Calu3 (cell line): ENCODE measurements at regions not wholly inside any gene's neighbourhood (a gene's known extent, or its start where the extent isn't known, plus 50 kb on each side); places are given as distances from the start of the nearest gene placed in this dataset.
A peak's percentile ranks its signal among the peaks of the same experiment; 100 is the strongest.

Experiments
- BruUV-seq: library from RNA; stranded (reverse); fragments of 400-500 nt; replicated peaks from 2 replicates; lab custom pipeline; 2021; lab: Mats Ljungman, UMichigan
- CTCF ChIA-PET: fragments of 300-600 bp; sonication (Branson Sonifier 250); formaldehyde crosslinking; loops from one replicate; lab custom pipeline; 2022; ENCODE audit warnings: antibody characterized with exemption; lab: Charles Lee
- DNase-seq: peaks from one replicate; pipeline ENCODE4 v3.0.0; 2022
- H3K27ac Mint-ChIP-seq: one replicate; pipeline ENCODE4 v1.8.0; 2022; ENCODE audit warnings: mixed read lengths; ENCODE audit not compliant: unreplicated experiment
- H3K27me3 Mint-ChIP-seq: one replicate; pipeline ENCODE4 v1.8.0; 2022; ENCODE audit warnings: mixed read lengths; ENCODE audit not compliant: unreplicated experiment
- H3K36me3 Mint-ChIP-seq: one replicate; pipeline ENCODE4 v1.8.0; 2022; ENCODE audit warnings: mild to moderate bottlenecking, moderate library complexity, mixed read lengths; ENCODE audit not compliant: insufficient read depth, unreplicated experiment
- H3K4me1 Mint-ChIP-seq: one replicate; pipeline ENCODE4 v1.8.0; 2022; ENCODE audit warnings: mild to moderate bottlenecking, low read depth, mixed read lengths; ENCODE audit not compliant: unreplicated experiment
- H3K4me3 Mint-ChIP-seq: one replicate; pipeline ENCODE4 v1.8.0; 2022; ENCODE audit warnings: mild to moderate bottlenecking, low read depth, moderate library complexity, mixed read lengths; ENCODE audit not compliant: unreplicated experiment
- H3K9me3 Mint-ChIP-seq: one replicate; pipeline ENCODE4 v1.8.0; 2022; ENCODE audit warnings: low read depth, mixed read lengths; ENCODE audit not compliant: unreplicated experiment
- CTCF ChIP-seq: fragments of 200-600 bp; IDR thresholded peaks from one replicate; pipeline ENCODE4 v1.8.0; 2022; ENCODE audit warnings: antibody characterized with exemption; ENCODE audit not compliant: unreplicated experiment
- intact Hi-C: fragments of 100-400 bp; cut with micrococcal nuclease; formaldehyde crosslinking; loops from one replicate; pipeline ENCODE4 v1.10.0; 2022; ENCODE audit not compliant: unreplicated experiment

DNA sequence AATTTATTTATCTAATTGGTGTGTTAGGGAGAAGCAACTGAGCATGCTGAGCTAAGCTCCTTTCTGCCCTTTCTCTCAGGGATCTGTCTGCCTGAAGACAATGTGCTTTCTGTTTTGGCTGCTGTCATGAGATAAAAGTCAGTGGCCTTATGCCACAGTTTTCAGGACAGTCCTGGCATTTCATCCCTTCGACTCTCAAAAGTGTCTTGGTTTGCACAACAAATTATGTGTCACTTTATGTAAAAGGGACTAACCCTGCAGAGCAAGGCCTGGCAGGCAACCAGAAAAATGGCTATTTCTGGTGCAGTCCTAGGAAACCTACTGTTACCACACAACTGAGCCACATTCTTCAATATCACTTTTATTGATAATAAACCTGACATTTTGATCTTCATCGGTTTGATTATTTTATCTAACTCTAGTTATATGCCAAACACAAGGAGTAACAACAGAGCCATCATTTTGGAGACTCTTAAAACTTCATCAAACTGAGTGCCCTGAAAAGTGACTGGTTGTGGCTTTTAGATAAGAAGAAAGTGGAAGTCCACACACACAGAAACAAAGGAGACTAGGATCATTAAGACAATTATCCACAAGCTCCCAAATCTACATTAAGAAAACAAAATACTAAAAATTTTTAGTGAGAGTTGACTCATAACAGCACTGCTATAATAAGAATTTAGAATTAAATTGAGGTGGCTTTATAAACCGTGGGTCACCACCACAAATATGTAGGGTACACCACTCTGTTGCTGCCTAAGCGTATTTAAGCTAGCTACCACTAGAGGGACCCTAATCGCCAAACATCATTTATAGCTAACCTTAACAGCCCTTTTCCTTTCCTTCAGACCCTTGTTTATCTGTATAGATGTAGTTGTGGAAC is 95.9 kb upstream of the PTPN13 start:
- peak; percentile 61 for TF ChIP-seq CTCF
- H3K36me3 Mint-ChIP-seq = no peaks in the 10 kb centered on the region
- H3K27ac Mint-ChIP-seq = no peak overlapping the region
- intact Hi-C loops = loop anchor here (1.0 to 10.0 kb wide), 5 partner anchors 84 to 397 kb away; no protein-coding TSS in a partner anchor
- H3K4me3 Mint-ChIP-seq = no peak overlapping the region
- CTCF ChIA-PET = interaction anchor here (0.5 to 1.0 kb wide), 7 partner anchors 25 to 722 kb away, joined by 3 to 5 read pairs (median 3); partner anchors contain the start of genes C4orf36 and PTPN13
- DNase-seq = peak; percentile 8
- H3K9me3 Mint-ChIP-seq = no peaks in the 10 kb centered on the region
- peaks cover 18% of the 10 kb centered on the region for H3K4me1 Mint-ChIP-seq
- no peaks in the 10 kb centered on the region for H3K27me3 Mint-ChIP-seq
- no TSS peak for BruUV-seq

GRCh38 chr4:86498863-86499166 is 95.3 kb upstream of the PTPN13 start:
- BruUV-seq = no TSS peak
- Mint-ChIP-seq H3K9me3 (no peaks in the 10 kb centered on the region), H3K36me3 (no peaks in the 10 kb centered on the region), H3K27me3 (no peaks in the 10 kb centered on the region), H3K4me3 (no peak overlapping the region), H3K27ac (no peak overlapping the region), H3K4me1 (peaks cover 16% of the 10 kb centered on the region)
- no peak for TF ChIP-seq CTCF
- no peak for DNase-seq
- intact Hi-C loops = loop anchor here (1.0 to 10.0 kb wide), 5 partner anchors 83 to 396 kb away; no protein-coding TSS in a partner anchor
- CTCF ChIA-PET = interaction anchor here (0.6 to 1.0 kb wide), 5 partner anchors 24 to 721 kb away, joined by 3 to 5 read pairs (median 3); partner anchors contain the start of genes C4orf36 and PTPN13

- TF ChIP-seq CTCF = no peak
- H3K4me1 Mint-ChIP-seq = peaks cover 8% of the 10 kb centered on the region
- intact Hi-C loops = no loop called here
Observed at GRCh38 chr4:86500527-86500926, 93.6 kb upstream of the PTPN13 start.

GRCh38 chr4:86502081-86502480 is 92.0 kb upstream of the PTPN13 start:
- Mint-ChIP-seq H3K27me3 (no peaks in the 10 kb centered on the region), H3K9me3 (no peaks in the 10 kb centered on the region), H3K36me3 (no peaks in the 10 kb centered on the region), H3K4me1 (peaks cover 11% of the 10 kb centered on the region), H3K4me3 (no peak overlapping the region), H3K27ac (no peak overlapping the region)
- no peak for TF ChIP-seq CTCF
- no TSS peak for BruUV-seq
- no peak for DNase-seq
- intact Hi-C loops = no loop called here
- CTCF ChIA-PET = no interaction called here

More at GRCh38 chr4:86500527-86500926, 93.6 kb upstream of the PTPN13 start:
- BruUV-seq = no TSS peak
- Mint-ChIP-seq H3K9me3 (no peaks in the 10 kb centered on the region), H3K27ac (no peak overlapping the region), H3K36me3 (no peaks in the 10 kb centered on the region), H3K27me3 (no peaks in the 10 kb centered on the region), H3K4me3 (no peak overlapping the region)
- CTCF ChIA-PET = no interaction called here
- no peak for DNase-seq
